NCI-H345 treated with DMSO at 0.1 percent for 48 hours (cell line): ENCODE measurements at regions not wholly inside any gene's neighbourhood (a gene's known extent, or its start where the extent isn't known, plus 50 kb on each side); places are given as distances from the start of the nearest gene placed in this dataset.
"Not testable (repeated sequence)": the region's sequence is repeated elsewhere in the genome, so short reads cannot be mapped to it uniquely, and the experiment has no call there.

Experiments
- DNase-seq: peaks from one replicate; lab custom pipeline; 2025; ENCODE audit not compliant: unreplicated experiment; lab: John Stamatoyannopoulos, UW

GRCh38 chr3:21979706-21980105, 228.7 kb upstream of the ZNF385D start:
- DNase-seq: no peak

- DNase-seq: no peak
These were observed 238.5 kb upstream of the ZNF385D start for GRCh38 chr3:21989341-21990042.

GRCh38 chr3:21991061-21991460, 240.1 kb upstream of the ZNF385D start:
- DNase-seq: no peak

GRCh38 chr3:21995079-21995607, 244.1 kb upstream of the ZNF385D start:
- DNase-seq: no peak

- DNase-seq: no peak
These were observed 256.4 kb upstream of the ZNF385D start for GRCh38 chr3:22007368-22007767.

- DNase-seq: no peak
These were observed 260.0 kb upstream of the ZNF385D start for GRCh38 chr3:22010997-22011396.

- no peak for DNase-seq
These were observed 261.5 kb upstream of the ZNF385D start for GRCh38 chr3:22012471-22012870.

- no peak for DNase-seq
These were observed 262.6 kb upstream of the ZNF385D start for GRCh38 chr3:22013641-22014040.

GRCh38 chr3:22016197-22016596, 265.2 kb upstream of the ZNF385D start:
- no peak for DNase-seq

GRCh38 chr3:22024638-22025037, 273.6 kb upstream of the ZNF385D start:
- DNase-seq: not testable (repeated sequence)

GRCh38 chr3:22029480-22029879, 278.5 kb upstream of the ZNF385D start:
- no peak for DNase-seq

GRCh38 chr3:22039161-22039560, 288.2 kb upstream of the ZNF385D start:
- DNase-seq: no peak

- no peak for DNase-seq
These were observed 289.1 kb upstream of the ZNF385D start for GRCh38 chr3:22040150-22040549.

- peak; percentile 3 for DNase-seq
These were observed 294.9 kb upstream of the ZNF385D start for GRCh38 chr3:22045882-22046281.

- no peak for DNase-seq
These were observed 312.5 kb upstream of the ZNF385D start for GRCh38 chr3:22063500-22063899.

- no peak for DNase-seq
These were observed 317.6 kb upstream of the ZNF385D start for GRCh38 chr3:22068619-22069018.

- no peak for DNase-seq
These were observed 337.2 kb upstream of the ZNF385D start for GRCh38 chr3:22088204-22088603.

- DNase-seq: peak; percentile 5
These were observed 338.3 kb upstream of the ZNF385D start for GRCh38 chr3:22089284-22089683.

GRCh38 chr3:22091329-22091728, 340.3 kb upstream of the ZNF385D start:
- DNase-seq: no peak

- no peak for DNase-seq
These were observed 347.0 kb upstream of the ZNF385D start for GRCh38 chr3:22098021-22098420.

GRCh38 chr3:22101351-22101750, 350.3 kb upstream of the ZNF385D start:
- no peak for DNase-seq

- DNase-seq: no peak
These were observed 350.8 kb upstream of the ZNF385D start for GRCh38 chr3:22101811-22102210.

GRCh38 chr3:22103423-22103822, 352.4 kb upstream of the ZNF385D start:
- no peak for DNase-seq
